ENCODE measurements at regions not wholly inside any gene's neighbourhood (a gene's known extent, or its start where the extent isn't known, plus 50 kb on each side); places are given as distances from the start of the nearest gene placed in this dataset.

GRCh38 chr2:128715360-128715759 lies 396.7 kb upstream of the HS6ST1 start:
- DNase-seq: no peak

GRCh38 chr2:128716299-128716721 lies 397.6 kb upstream of the HS6ST1 start:
- DNase-seq: no peak

GRCh38 chr2:128717758-128718710 lies 399.4 kb upstream of the HS6ST1 start:
- DNase-seq: no peak

- DNase-seq: no peak
Observed at GRCh38 chr2:128720080-128721022, 401.7 kb upstream of the HS6ST1 start.

- no peak for DNase-seq
Observed at GRCh38 chr2:128721096-128721495, 402.4 kb upstream of the HS6ST1 start.

GRCh38 chr2:128722489-128722888 lies 403.8 kb upstream of the HS6ST1 start:
- DNase-seq: no peak

- DNase-seq: no peak
Observed at GRCh38 chr2:128724547-128724946, 405.9 kb upstream of the HS6ST1 start.

GRCh38 chr2:128724972-128725371 lies 406.3 kb upstream of the HS6ST1 start:
- no peak for DNase-seq

- DNase-seq: no peak
Observed at GRCh38 chr2:128726236-128726635, 407.6 kb upstream of the HS6ST1 start.

- DNase-seq: no peak
Observed at GRCh38 chr2:128726911-128727310, 408.2 kb upstream of the HS6ST1 start.

- no peak for DNase-seq
Observed at GRCh38 chr2:128727404-128727803, 408.7 kb upstream of the HS6ST1 start.

- DNase-seq: no peak
Observed at GRCh38 chr2:128727914-128728313, 409.2 kb upstream of the HS6ST1 start.

- DNase-seq: no peak
Observed at GRCh38 chr2:128729051-128729450, 410.4 kb upstream of the HS6ST1 start.

- no peak for DNase-seq
Observed at GRCh38 chr2:128731994-128732650, 413.5 kb upstream of the HS6ST1 start.

- DNase-seq: no peak
Observed at GRCh38 chr2:128732976-128733431, 414.3 kb upstream of the HS6ST1 start.

GRCh38 chr2:128733450-128733849 lies 414.8 kb upstream of the HS6ST1 start:
- no peak for DNase-seq

GRCh38 chr2:128734521-128735295 lies 416.0 kb upstream of the HS6ST1 start:
- no peak for DNase-seq

- DNase-seq: no peak
Observed at GRCh38 chr2:128735296-128735960, 416.8 kb upstream of the HS6ST1 start.

GRCh38 chr2:128736046-128736688 lies 417.5 kb upstream of the HS6ST1 start:
- DNase-seq: no peak

- no peak for DNase-seq
Observed at GRCh38 chr2:128736689-128737545, 418.2 kb upstream of the HS6ST1 start.

Data from SIG-M5 (cell line).